H1 (cell line): ENCODE measurements at regions not wholly inside any gene's neighbourhood (a gene's known extent, or its start where the extent isn't known, plus 50 kb on each side); places are given as distances from the start of the nearest gene placed in this dataset.

ENCODE experiments used
- CTCF ChIA-PET: fragments of 300-600 bp; sonication (Branson Sonifier 250); formaldehyde crosslinking; loops from one replicate; lab custom pipeline; 2021; ENCODE audit not compliant: partially characterized antibody; lab: Charles Lee
- POLR2A ChIA-PET: fragments of 300-600 bp; sonication (Branson Sonifier 250); formaldehyde crosslinking; loops from one replicate; lab custom pipeline; 2021; ENCODE audit warnings: inconsistent platforms; ENCODE audit not compliant: partially characterized antibody; lab: Charles Lee
- DNase-seq, 2 experiments: peaks; one replicate each; pipeline versions ENCODE4 v3.0.0 to v3.0.0-alpha.2; 2010 to 2022; ENCODE audit warnings: low spot score in 2 of 2, low read depth in 1 of 2, mixed read lengths in 1 of 2
- FAIRE-seq: peaks from 2 replicates; lab custom pipeline; 2011; peaks lifted over from hg19 to GRCh38; lab: Jason Lieb, UNC
- H2AFZ ChIP-seq: 2 replicates; pipeline ENCODE4 v1.8.1; 2012; ENCODE audit warnings: low read length, inconsistent platforms
- H2AK5ac ChIP-seq: 2 replicates; pipeline ENCODE4 v1.6.1; 2013; ENCODE audit warnings: low read depth, low read length
- H2BK120ac ChIP-seq: replicated peaks from 2 replicates; pipeline ENCODE3; 2013; ENCODE audit warnings: low read depth, low read length, inconsistent platforms
- H2BK12ac ChIP-seq: 2 replicates; pipeline ENCODE4 v1.6.1; 2013; ENCODE audit warnings: low read depth, low read length
- H2BK15ac ChIP-seq: 2 replicates; pipeline ENCODE4 v1.6.1; 2013; ENCODE audit warnings: low read length
- H2BK20ac ChIP-seq: 2 replicates; pipeline ENCODE4 v1.6.1; 2013; ENCODE audit warnings: low read length
- H2BK5ac ChIP-seq: 2 replicates; pipeline ENCODE4 v1.6.1; 2013; ENCODE audit warnings: low read depth, low read length
- H3K14ac ChIP-seq: 2 replicates; pipeline ENCODE4 v1.6.1; 2013; ENCODE audit warnings: inconsistent platforms; ENCODE audit not compliant: insufficient read length
- H3K18ac ChIP-seq: 2 replicates; pipeline ENCODE4 v1.6.1; 2013; ENCODE audit warnings: low read length; ENCODE audit errors: extremely low read depth
- H3K23ac ChIP-seq: 2 replicates; pipeline ENCODE4 v1.6.1; 2013; ENCODE audit warnings: inconsistent platforms; ENCODE audit not compliant: insufficient read length
- H3K23me2 ChIP-seq: 2 replicates; pipeline ENCODE4 v1.6.1; 2013; ENCODE audit warnings: low read depth, low read length
- H3K27ac ChIP-seq: 2 replicates; pipeline ENCODE4 v1.6.1; 2011; ENCODE audit warnings: low read depth, low read length, inconsistent platforms
- H3K27me3 ChIP-seq, 4 experiments: replicated peaks in 1 of 4; 1 replicate in 1 of 4; 2 replicates in 3 of 4; pipeline versions ENCODE4 v1.6.1 to v1.8.1; 2011 to 2013; ENCODE audit warnings: low read length in 3 of 4, mild to moderate bottlenecking in 3 of 4, inconsistent platforms in 2 of 4, mixed read lengths in 2 of 4, moderate library complexity in 1 of 4; ENCODE audit not compliant: control insufficient read depth in 3 of 4, insufficient read depth in 3 of 4; ENCODE audit errors: extremely low read depth in 1 of 4
- H3K36me3 ChIP-seq, 4 experiments: 2 replicates each; pipeline versions ENCODE4 v1.6.1 to v1.8.1; 2011 to 2013; ENCODE audit warnings: mild to moderate bottlenecking in 4 of 4, low read length in 3 of 4, moderate library complexity in 2 of 4, control low read depth in 1 of 4, inconsistent platforms in 1 of 4; ENCODE audit not compliant: insufficient read depth in 4 of 4, control insufficient read depth in 2 of 4
- H3K4ac ChIP-seq: replicated peaks from 2 replicates; pipeline ENCODE3; 2013; ENCODE audit warnings: low read length, low read depth, mixed read lengths, inconsistent platforms; ENCODE audit not compliant: insufficient read length
- H3K4me1 ChIP-seq, 4 experiments: replicated peaks in 1 of 4; 1 replicate in 1 of 4; 2 replicates in 3 of 4; pipeline versions ENCODE4 v1.6.1 to v1.8.1; 2011 to 2013; ENCODE audit warnings: low read length in 3 of 4, inconsistent platforms in 2 of 4, mixed read lengths in 1 of 4; ENCODE audit not compliant: insufficient read depth in 4 of 4, control insufficient read depth in 3 of 4
- H3K4me2 ChIP-seq, 2 experiments: 2 replicates each; pipeline versions ENCODE4 v1.6.1 to v1.8.1; 2011 to 2013; ENCODE audit warnings: low read depth in 2 of 2, low read length in 2 of 2, control low read depth in 1 of 2, inconsistent platforms in 1 of 2, mild to moderate bottlenecking in 1 of 2; ENCODE audit not compliant: insufficient read depth in 1 of 2
- H3K4me3 ChIP-seq, 4 experiments: fragments of 200-600, 300-600 bp in 1 of 4; sonication (generic), shearing (Covaris generic), sonication (Bioruptor Twin) in 1 of 4; 2 replicates each; pipeline versions ENCODE4 v1.5.1 to v1.8.1; 2011 to 2016; ENCODE audit warnings: low read length in 4 of 4, low read depth in 3 of 4, control low read depth in 2 of 4, inconsistent platforms in 2 of 4, mild to moderate bottlenecking in 2 of 4, mixed read lengths in 1 of 4, moderate library complexity in 1 of 4; ENCODE audit not compliant: insufficient read depth in 2 of 4; ENCODE audit errors: extremely low read depth in 1 of 4
- H3K56ac ChIP-seq: replicated peaks from 2 replicates; pipeline ENCODE3; 2013; ENCODE audit warnings: low read depth, mild to moderate bottlenecking, mixed read lengths, low read length, inconsistent platforms; ENCODE audit not compliant: insufficient read length
- H3K79me1 ChIP-seq: 2 replicates; pipeline ENCODE4 v1.6.1; 2013; ENCODE audit warnings: low read depth, low read length, control low read depth
- H3K79me2 ChIP-seq, 2 experiments: 2 replicates each; pipeline versions ENCODE4 v1.6.1 to v1.8.1; 2012 to 2013; ENCODE audit warnings: low read length in 2 of 2, mild to moderate bottlenecking in 2 of 2, inconsistent platforms in 1 of 2; ENCODE audit not compliant: insufficient read depth in 2 of 2, control insufficient read depth in 1 of 2
- H3K9ac ChIP-seq, 4 experiments: replicated peaks in 1 of 4; 1 replicate in 1 of 4; 2 replicates in 3 of 4; pipeline versions ENCODE4 v1.6.1 to v1.8.1; 2011 to 2013; ENCODE audit warnings: low read depth in 3 of 4, low read length in 3 of 4, control low read depth in 2 of 4, mild to moderate bottlenecking in 2 of 4, moderate library complexity in 2 of 4, inconsistent platforms in 1 of 4; ENCODE audit errors: extremely low read depth in 1 of 4
- H3K9me3 ChIP-seq, 2 experiments: 2 replicates each; pipeline versions ENCODE4 v1.6.1 to v1.8.1; 2012 to 2013; ENCODE audit warnings: mild to moderate bottlenecking in 2 of 2, moderate library complexity in 2 of 2, control low read depth in 1 of 2, inconsistent platforms in 1 of 2, low read depth in 1 of 2, low read length in 1 of 2, mixed read lengths in 1 of 2; ENCODE audit not compliant: insufficient read depth in 2 of 2
- H4K20me1 ChIP-seq, 2 experiments: replicated peaks in 1 of 2; 2 replicates each; pipeline versions ENCODE3 to v1.8.1; 2011 to 2013; ENCODE audit warnings: inconsistent platforms in 2 of 2, low read length in 2 of 2, mild to moderate bottlenecking in 1 of 2; ENCODE audit not compliant: insufficient read depth in 2 of 2, control insufficient read depth in 1 of 2
- H4K5ac ChIP-seq: 2 replicates; pipeline ENCODE4 v1.6.1; 2013; ENCODE audit warnings: low read length, low read depth, mixed read lengths, inconsistent platforms; ENCODE audit not compliant: insufficient read length
- H4K8ac ChIP-seq: 2 replicates; pipeline ENCODE4 v1.8.0; 2013; ENCODE audit warnings: mild to moderate bottlenecking, moderate library complexity, low read length, inconsistent platforms; ENCODE audit not compliant: insufficient read depth; ENCODE audit errors: extremely low read depth
- H4K91ac ChIP-seq: replicated peaks from 2 replicates; pipeline ENCODE3; 2013; ENCODE audit warnings: low read length, mixed read lengths, inconsistent platforms; ENCODE audit not compliant: insufficient read length
- WGBS, 2 experiments: shearing (Covaris generic) in 1 of 2; methylation state at CpG; one replicate each; pipeline versions ENCODE4 v1.1.6 to v1.1.7; 2013 to 2015; ENCODE audit warnings: low lambda C conversion rate in 2 of 2, mixed read lengths in 2 of 2, inconsistent platforms in 1 of 2, low coverage in 1 of 2, missing lambda C conversion rate in 1 of 2; ENCODE audit not compliant: insufficient replicate concordance in 2 of 2, insufficient coverage in 1 of 2, insufficient read length in 1 of 2; ENCODE audit errors: extremely low coverage in 1 of 2, missing lambda C conversion rate in 1 of 2; 5-methylcytosine and 5-hydroxymethylcytosine counted together
- TF ChIP-seq, protein P1 (sequence below): IDR thresholded peaks from 2 replicates; pipeline ENCODE4 v1.6.1; 2011; ENCODE audit warnings: low read length, improper control_type of control experiment

DNA sequence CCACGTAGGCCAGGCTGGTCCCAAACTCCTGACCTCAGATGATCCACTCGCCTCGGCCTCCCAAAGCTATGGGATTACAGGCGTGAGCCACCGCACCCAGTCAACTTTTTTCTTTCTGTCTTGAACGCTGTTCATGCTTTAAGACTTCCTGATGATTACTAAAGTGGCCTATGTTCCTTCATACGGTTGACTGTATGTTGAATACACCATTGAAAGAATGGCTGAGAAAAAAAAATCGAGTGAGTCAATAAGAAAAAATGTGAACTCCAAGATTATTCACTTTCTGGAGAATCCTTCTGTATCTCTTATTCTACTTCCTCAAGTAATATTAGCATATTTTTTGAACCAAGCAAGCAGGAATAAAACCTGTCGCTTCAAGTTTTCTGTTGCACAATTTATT lies 955.0 kb downstream of the GATA3 start:
- Histone ChIP-seq H3K27ac (no peak overlapping the region), H4K8ac (no peak overlapping the region), H3K9me3 (no peaks in the 10 kb centered on the region), H3K36me3 (no peaks in the 10 kb centered on the region), H4K91ac (no peak overlapping the region), H2BK120ac (no peak overlapping the region), H4K20me1 (no peaks in the 10 kb centered on the region), H3K4me1 (peaks cover 0 to 3% (median 0%) of the 10 kb centered on the region in 4 experiments; a peak in 1 of 7 replicates), H3K23ac (no peak overlapping the region), H2BK20ac (no peak overlapping the region), H3K23me2 (no peaks in the 10 kb centered on the region), H3K14ac (no peak overlapping the region), H2AK5ac (no peak overlapping the region), H3K4me2 (no peak overlapping the region), H2BK15ac (no peak overlapping the region), H3K4me3 (no peak overlapping the region), H3K79me1 (no peaks in the 10 kb centered on the region), H3K4ac (no peak overlapping the region), H2BK12ac (no peak overlapping the region), H2BK5ac (no peak overlapping the region), H3K27me3 (no peaks in the 10 kb centered on the region), H3K56ac (no peak overlapping the region), H3K9ac (no peak overlapping the region), H2AFZ (no peak overlapping the region), H3K79me2 (no peaks in the 10 kb centered on the region), H3K18ac (no peak overlapping the region), H4K5ac (no peak overlapping the region)
- ChIA-PET CTCF (no interaction called here), POLR2A (no interaction called here)
- whole genome bisulfite sequencing, 2 experiments = 95% methylated on average over 9 of the region's 9 CpGs; no CpG with 5 or more reads in 1 of the 2 experiments
- FAIRE-seq (no peak), DNase-seq (no peak)
- TF ChIP-seq, protein P1, sequence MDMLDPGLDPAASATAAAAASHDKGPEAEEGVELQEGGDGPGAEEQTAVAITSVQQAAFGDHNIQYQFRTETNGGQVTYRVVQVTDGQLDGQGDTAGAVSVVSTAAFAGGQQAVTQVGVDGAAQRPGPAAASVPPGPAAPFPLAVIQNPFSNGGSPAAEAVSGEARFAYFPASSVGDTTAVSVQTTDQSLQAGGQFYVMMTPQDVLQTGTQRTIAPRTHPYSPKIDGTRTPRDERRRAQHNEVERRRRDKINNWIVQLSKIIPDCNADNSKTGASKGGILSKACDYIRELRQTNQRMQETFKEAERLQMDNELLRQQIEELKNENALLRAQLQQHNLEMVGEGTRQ = no peak
